GM12878 (cell line): ENCODE measurements at regions not wholly inside any gene's neighbourhood (a gene's known extent, or its start where the extent isn't known, plus 50 kb on each side); places are given as distances from the start of the nearest gene placed in this dataset.

Experiments used
- ATAC-seq: fragments of 200-7000 bp; cut with Tn5 transposase; 3 replicates; pipeline ENCODE4 v1.9.1; 2020; ENCODE audit warnings: mild to moderate bottlenecking, moderate library complexity
- BruUV-seq: library from RNA; stranded (reverse); fragments of 400-500 nt; replicated peaks from 2 replicates; lab custom pipeline; 2021; lab: Mats Ljungman, UMichigan
- CTCF ChIA-PET: fragments of 300-600 bp; sonication (Branson Sonifier 250); formaldehyde crosslinking; extraction: SDS; loops from one replicate; lab custom pipeline; 2021; ENCODE audit warnings: inconsistent platforms; lab: Yijun Ruan, JAX
- POLR2A ChIA-PET: fragments of 350-600 bp; formaldehyde crosslinking; extraction: SDS; loops from one replicate; lab custom pipeline; 2021; ENCODE audit warnings: inconsistent platforms; lab: Charles Lee
- RAD21 ChIA-PET: fragments of 300-600 bp; sonication (Branson Sonifier 250); formaldehyde crosslinking; loops from one replicate; lab custom pipeline; 2023; ENCODE audit warnings: antibody characterized with exemption; ENCODE audit not compliant: unreplicated experiment; lab: Charles Lee
- SMC1A ChIA-PET: fragments of 300-600 bp; sonication (Branson Sonifier 250); formaldehyde crosslinking; loops from one replicate; lab custom pipeline; 2023; ENCODE audit not compliant: unreplicated experiment, uncharacterized antibody; lab: Charles Lee
- DNase-seq: peaks from one replicate; pipeline ENCODE4 v3.0.0-alpha.2; 2011; ENCODE audit warnings: low read depth, low spot score
- FAIRE-seq: peaks from 3 replicates; lab custom pipeline; 2011; peaks lifted over from hg19 to GRCh38; lab: Jason Lieb, UNC
- H2AFZ ChIP-seq: 2 replicates; pipeline ENCODE4 v1.6.0; 2011; ENCODE audit warnings: low read depth, low read length, control low read depth; ENCODE audit not compliant: control insufficient read depth
- H3K27ac ChIP-seq: 2 replicates; pipeline ENCODE4 v1.5.1; 2011; ENCODE audit warnings: control low read depth; ENCODE audit not compliant: control insufficient read depth, insufficient read depth
- H3K27me3 ChIP-seq, 2 experiments: replicated peaks in 1 of 2; 2 replicates each; pipeline versions ENCODE4 v1.6.0 to v1.6.1; 2011; ENCODE audit warnings: low read length in 1 of 2; ENCODE audit not compliant: control insufficient read depth in 2 of 2, insufficient read depth in 2 of 2
- H3K36me3 ChIP-seq, 2 experiments: 2 replicates each; pipeline ENCODE4 v1.5.1; 2011; ENCODE audit warnings: low read length in 1 of 2; ENCODE audit not compliant: control insufficient read depth in 2 of 2, insufficient read depth in 2 of 2
- H3K4me1 ChIP-seq: 2 replicates; pipeline ENCODE4 v1.6.1; 2011; ENCODE audit warnings: mild to moderate bottlenecking, low read length, moderate library complexity, mixed read lengths; ENCODE audit not compliant: control insufficient read depth, insufficient read depth
- H3K4me2 ChIP-seq: 2 replicates; pipeline ENCODE4 v1.6.0; 2011; ENCODE audit warnings: control low read depth; ENCODE audit not compliant: control insufficient read depth, insufficient read depth
- H3K4me3 ChIP-seq: fragments of 200-600 bp; sonication (generic); 2 replicates; pipeline ENCODE4 v1.5.1; 2016
- H3K79me2 ChIP-seq: 2 replicates; pipeline ENCODE4 v1.6.0; 2011; ENCODE audit warnings: low read length; ENCODE audit not compliant: control insufficient read depth, insufficient read depth
- H3K9ac ChIP-seq: 2 replicates; pipeline ENCODE4 v1.8.0; 2011; ENCODE audit warnings: low read length, control low read depth, mixed read lengths; ENCODE audit not compliant: control insufficient read depth, insufficient read depth
- H3K9me3 ChIP-seq: replicated peaks from 3 replicates; pipeline ENCODE4 v1.5.1; 2011; ENCODE audit warnings: mild to moderate bottlenecking, low read length; ENCODE audit not compliant: control insufficient read depth, insufficient read depth
- H4K20me1 ChIP-seq: 2 replicates; pipeline ENCODE4 v1.6.0; 2011; ENCODE audit not compliant: control insufficient read depth, insufficient read depth
- ATF3 ChIP-seq: IDR thresholded peaks from 2 replicates; pipeline ENCODE4 v1.6.1; 2011; ENCODE audit warnings: low read depth, mild to moderate bottlenecking, low read length, moderate library complexity, borderline replicate concordance; ENCODE audit errors: extremely low read depth
- ATF7 ChIP-seq: fragments of 450-650 bp; IDR thresholded peaks from 2 replicates; pipeline ENCODE4 v1.6.1; 2016; ENCODE audit warnings: low read depth, mild to moderate bottlenecking
- CBFB ChIP-seq: IDR thresholded peaks from 2 replicates; pipeline ENCODE4 v1.6.1; 2016; ENCODE audit warnings: antibody characterized with exemption, low read depth
- CHD2 ChIP-seq: IDR thresholded peaks from 2 replicates; pipeline ENCODE4 v1.6.1; 2011; ENCODE audit warnings: low read depth, low read length, improper control_type of control experiment, borderline replicate concordance
- E2F4 ChIP-seq: IDR thresholded peaks from 2 replicates; pipeline ENCODE4 v1.6.1; 2012; ENCODE audit warnings: low read depth, low read length, improper control_type of control experiment
- ELK1 ChIP-seq: IDR thresholded peaks from 2 replicates; pipeline ENCODE4 v1.6.1; 2012; ENCODE audit warnings: low read depth, low read length, improper control_type of control experiment
- EZH2 ChIP-seq: IDR thresholded peaks from 2 replicates; pipeline ENCODE4 v1.6.1; 2012; ENCODE audit warnings: low read depth, mild to moderate bottlenecking, control low read depth, inconsistent platforms, low read length, borderline replicate concordance; ENCODE audit not compliant: control insufficient read depth
- KDM1A ChIP-seq: fragments of 200-600 bp; sonication (generic); IDR thresholded peaks from 2 replicates; pipeline ENCODE4 v1.6.1; 2016; ENCODE audit warnings: borderline replicate concordance
- NBN ChIP-seq: fragments of 450-650 bp; IDR thresholded peaks from 2 replicates; pipeline ENCODE4 v1.6.1; 2016
- PKNOX1 ChIP-seq: fragments of 450-650 bp; IDR thresholded peaks from 2 replicates; pipeline ENCODE4 v1.6.1; 2016; ENCODE audit warnings: mild to moderate bottlenecking
- SIN3A ChIP-seq: IDR thresholded peaks from 2 replicates; pipeline ENCODE4 v1.6.1; 2012; ENCODE audit warnings: low read depth, low read length, improper control_type of control experiment
- SREBF2 ChIP-seq: IDR thresholded peaks from 2 replicates; pipeline ENCODE4 v1.6.1; 2012; ENCODE audit warnings: mild to moderate bottlenecking, low read length
- WRNIP1 ChIP-seq: IDR thresholded peaks from 2 replicates; pipeline ENCODE4 v1.6.1; 2011; ENCODE audit warnings: low read depth, low read length, improper control_type of control experiment, borderline replicate concordance
- whole genome bisulfite sequencing: methylation state at CpG from one replicate; pipeline ENCODE4 v1.1.6; 2016; ENCODE audit warnings: low lambda C conversion rate; ENCODE audit not compliant: insufficient replicate concordance, insufficient coverage; ENCODE audit errors: missing lambda C conversion rate; 5-methylcytosine and 5-hydroxymethylcytosine counted together
- in situ Hi-C: fragments of 300-500 bp; cut with MboI; formaldehyde crosslinking; loops from 9 replicates; pipeline ENCODE4 v1.14.3; 2018; ENCODE audit warnings: mixed read lengths
- intact Hi-C: fragments of 100-400 bp; cut with micrococcal nuclease; formaldehyde crosslinking; loops from one replicate; pipeline ENCODE4 v1.14.2; 2022; ENCODE audit not compliant: unreplicated experiment

- FAIRE-seq: no peak
- Histone ChIP-seq H2AFZ (no peak overlapping the region), H3K4me3 (no peak overlapping the region), H3K27me3 (no peaks in the 10 kb centered on the region), H3K4me1 (no peaks in the 10 kb centered on the region), H3K4me2 (no peak overlapping the region), H3K79me2 (no peaks in the 10 kb centered on the region), H3K9me3 (no peaks in the 10 kb centered on the region), H4K20me1 (no peaks in the 10 kb centered on the region), H3K36me3 (no peaks in the 10 kb centered on the region), H3K27ac (no peak overlapping the region), H3K9ac (no peak overlapping the region)
- DNase-seq: no peak
- ATAC-seq: no peak
- in situ Hi-C loops: no loop called here
- no peak for TF ChIP-seq CHD2
- no peak for TF ChIP-seq PKNOX1
- no peak for TF ChIP-seq CBFB
- no peak for TF ChIP-seq WRNIP1
- TF ChIP-seq E2F4: no peak
- TF ChIP-seq KDM1A: no peak
- TF ChIP-seq EZH2: no peak
- TF ChIP-seq ATF7: no peak
- TF ChIP-seq NBN: no peak
- TF ChIP-seq SIN3A: no peak
- no peak for TF ChIP-seq ATF3
- TF ChIP-seq ELK1: no peak
- no peak for TF ChIP-seq SREBF2
- ChIA-PET POLR2A (no interaction called here), SMC1A (interaction anchor here (0.7 kb wide), 1 partner anchor 178 kb away, joined by 3 read pairs; no protein-coding TSS in a partner anchor), RAD21 (no interaction called here), CTCF (no interaction called here)
- 66% methylated on average over 9 of the region's 9 CpGs for WGBS
- no TSS peak for BruUV-seq
- intact Hi-C loops: no loop called here
Measured at GRCh38 chr14:104274806-104275205, 136.4 kb downstream of the KIF26A start.
